ENCODE measurements at regions not wholly inside any gene's neighbourhood (a gene's known extent, or its start where the extent isn't known, plus 50 kb on each side); places are given as distances from the start of the nearest gene placed in this dataset.

- TF ChIP-seq NANOG (IDR thresholded peaks at IDR 0.05; ENCODE audit: borderline replicate concordance) (no peak), CTCF (conservative IDR thresholded peaks at IDR 0.05; ENCODE audit: low read depth in 2 of 2) (peak; percentile 59 to 72), POLR2AphosphoS5 (IDR thresholded peaks at IDR 0.05; ENCODE audit: low read depth) (no peak)
Measured at GRCh38 chrX:88613338-88613737, 133.7 kb upstream of the CPXCR1 start.

Data from GM23338 (cell line).